NT2/D1 (cell line): ENCODE measurements at regions not wholly inside any gene's neighbourhood (a gene's known extent, or its start where the extent isn't known, plus 50 kb on each side); places are given as distances from the start of the nearest gene placed in this dataset.

Experiments
- DNase-seq: peaks from one replicate; pipeline ENCODE4 v3.0.0-alpha.2; 2011; ENCODE audit warnings: low read depth, low spot score
- H3K27me3 ChIP-seq: 2 replicates; pipeline ENCODE4 v1.6.0; 2011; ENCODE audit warnings: mild to moderate bottlenecking; ENCODE audit not compliant: insufficient read length, insufficient read depth
- H3K36me3 ChIP-seq: 2 replicates; pipeline ENCODE4 v1.6.1; 2011; ENCODE audit warnings: mild to moderate bottlenecking, low read length, mixed read lengths; ENCODE audit not compliant: insufficient read depth, insufficient read length
- H3K4me1 ChIP-seq: 2 replicates; pipeline ENCODE4 v1.5.1; 2011; ENCODE audit not compliant: insufficient read depth, insufficient read length
- H3K4me3 ChIP-seq: 2 replicates; pipeline ENCODE4 v1.5.1; 2011; ENCODE audit warnings: low read depth; ENCODE audit not compliant: insufficient read length
- H3K9ac ChIP-seq: 2 replicates; pipeline ENCODE4 v1.6.0; 2011; ENCODE audit warnings: low read depth; ENCODE audit not compliant: insufficient read length
- H3K9me3 ChIP-seq: 2 replicates; pipeline ENCODE4 v1.5.1; 2011; ENCODE audit warnings: mild to moderate bottlenecking, low read length; ENCODE audit not compliant: insufficient read depth
- SUZ12 ChIP-seq: IDR thresholded peaks from 2 replicates; pipeline ENCODE4 v1.6.1; 2011; ENCODE audit not compliant: insufficient read length, insufficient read depth; ENCODE audit errors: extremely low read depth
- YY1 ChIP-seq: IDR thresholded peaks from 2 replicates; pipeline ENCODE4 v1.6.1; 2011; ENCODE audit not compliant: insufficient read length, insufficient read depth
- ZNF274 ChIP-seq: IDR thresholded peaks from 2 replicates; pipeline ENCODE4 v1.6.1; 2011; ENCODE audit warnings: mild to moderate bottlenecking, low read depth, low read length

DNA sequence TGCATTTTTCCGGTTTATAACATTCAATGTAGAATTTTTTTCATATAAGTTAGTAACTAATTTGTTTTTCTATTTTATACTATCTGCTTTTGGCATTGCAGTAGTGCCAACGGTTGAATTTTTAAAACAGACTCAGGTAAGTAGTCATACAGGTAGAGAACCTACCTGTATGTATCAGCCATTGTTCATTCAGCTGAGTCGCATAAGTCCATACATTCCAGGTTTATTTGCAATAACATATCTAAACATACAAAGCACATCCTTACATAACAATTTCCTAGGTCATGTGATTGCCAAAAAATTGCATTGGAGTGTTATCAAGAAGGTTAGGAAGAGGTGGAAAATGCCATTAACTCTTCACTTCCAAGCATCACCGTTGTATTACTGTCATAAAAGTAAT, 1059.3 kb upstream of the CNTN5 start:
- DNase-seq, result no peak
- no peak overlapping the region for H3K9ac ChIP-seq
- H3K4me3 ChIP-seq, result no peak overlapping the region
- no peaks in the 10 kb centered on the region for H3K4me1 ChIP-seq
- no peaks in the 10 kb centered on the region for H3K27me3 ChIP-seq
- TF ChIP-seq ZNF274 (no peak), SUZ12 (no peak), YY1 (no peak)
- H3K36me3 ChIP-seq, result no peaks in the 10 kb centered on the region
- no peaks in the 10 kb centered on the region for H3K9me3 ChIP-seq

DNA sequence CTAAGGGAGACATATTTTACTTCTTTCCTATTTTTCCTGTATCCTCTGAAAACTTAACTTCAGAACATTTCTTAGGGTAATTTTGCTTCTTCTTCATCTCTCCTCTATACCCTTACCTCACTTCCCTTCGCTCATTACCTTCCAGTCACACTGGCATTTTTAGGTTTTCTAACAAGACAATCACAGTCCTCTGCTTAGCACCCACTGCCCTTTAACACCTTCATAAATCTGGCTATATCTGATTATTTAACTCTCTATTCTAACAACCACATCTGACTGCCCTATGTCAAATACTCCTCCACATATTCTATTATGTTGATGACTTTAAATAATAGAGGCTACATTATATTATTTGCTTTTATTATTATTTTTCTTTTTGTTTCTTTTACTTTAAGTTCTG, 1058.0 kb upstream of the CNTN5 start:
- TF ChIP-seq SUZ12 (no peak), ZNF274 (no peak), YY1 (no peak)
- H3K4me3 ChIP-seq, result no peak overlapping the region
- no peak for DNase-seq
- no peaks in the 10 kb centered on the region for H3K36me3 ChIP-seq
- no peak overlapping the region for H3K9ac ChIP-seq
- no peaks in the 10 kb centered on the region for H3K27me3 ChIP-seq
- no peaks in the 10 kb centered on the region for H3K9me3 ChIP-seq
- H3K4me1 ChIP-seq, result no peaks in the 10 kb centered on the region

DNA sequence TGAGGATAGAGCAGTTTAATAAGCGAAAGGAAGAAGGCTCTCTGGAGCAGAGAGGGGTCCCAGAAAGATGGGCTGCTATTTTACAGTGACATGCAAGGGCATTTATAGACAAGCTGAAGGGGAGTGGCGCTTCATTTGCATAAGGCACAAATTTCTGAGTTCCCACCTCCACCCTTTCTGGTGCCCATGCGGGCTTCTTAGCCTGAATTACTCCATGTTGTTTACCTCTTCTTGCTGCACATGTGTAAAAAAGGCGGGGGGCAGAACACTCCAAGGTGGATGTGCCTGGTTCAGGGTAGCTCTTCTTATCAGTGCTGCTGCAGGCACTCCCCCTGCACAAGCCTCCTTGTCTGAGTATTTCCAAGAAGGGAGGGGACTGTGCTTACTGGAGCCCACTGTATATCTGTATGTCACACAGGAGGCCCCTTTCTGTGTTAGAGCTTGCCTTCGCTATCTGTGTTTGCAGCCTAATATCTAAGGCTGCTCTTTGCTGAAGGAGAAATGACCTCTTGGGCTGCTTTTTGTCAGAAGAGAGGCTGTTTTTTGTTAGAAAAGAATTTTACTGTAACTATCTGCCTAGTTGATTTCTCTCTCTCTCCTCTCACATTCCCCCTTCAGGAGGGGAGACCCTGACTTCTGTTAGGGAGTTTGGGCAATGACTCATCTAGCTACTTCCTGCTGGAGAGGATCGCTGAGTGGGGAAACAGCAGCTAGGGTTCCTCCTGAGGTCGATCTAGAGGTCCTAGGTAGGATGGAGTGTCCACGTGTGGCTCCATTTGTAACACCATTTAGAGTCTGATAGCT, 1057.0 kb upstream of the CNTN5 start:
- Histone ChIP-seq H3K4me3 (no peak overlapping the region), H3K4me1 (no peaks in the 10 kb centered on the region), H3K9me3 (no peaks in the 10 kb centered on the region), H3K9ac (no peak overlapping the region), H3K36me3 (no peaks in the 10 kb centered on the region), H3K27me3 (no peaks in the 10 kb centered on the region)
- no peak for DNase-seq
- TF ChIP-seq YY1, result no peak
- no peak for TF ChIP-seq ZNF274
- no peak for TF ChIP-seq SUZ12

DNA sequence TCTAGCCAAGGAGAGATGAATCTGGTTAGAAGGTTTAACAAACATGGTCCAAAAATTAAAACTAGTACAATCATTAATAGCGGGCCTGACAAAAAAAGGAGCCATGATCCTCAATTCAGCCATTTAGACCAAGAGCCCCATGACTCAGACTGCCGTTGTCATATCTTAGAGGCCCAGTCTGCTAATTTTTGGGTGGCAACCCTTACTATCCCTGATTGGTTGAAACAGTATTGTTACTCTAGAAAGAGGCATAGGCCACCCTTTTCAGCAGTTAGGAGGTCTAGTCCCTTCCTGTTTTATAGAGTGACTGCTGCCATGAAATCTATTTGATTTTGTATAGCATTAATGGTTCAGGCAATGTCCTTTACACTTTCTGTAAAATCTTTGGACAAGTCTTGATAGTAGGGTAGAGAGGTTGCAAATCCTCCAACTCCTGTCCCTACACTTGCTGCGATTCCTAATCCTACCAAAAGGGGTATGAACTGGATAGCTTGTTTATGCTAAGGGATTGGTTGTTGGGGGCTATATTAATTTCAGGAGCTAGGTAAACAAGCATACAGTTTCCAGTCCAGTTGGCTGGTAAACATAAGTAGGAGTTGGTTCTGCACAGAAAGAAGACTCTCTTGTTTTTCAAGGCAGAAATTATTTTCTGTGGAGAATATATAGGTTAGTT, 1056.3 kb upstream of the CNTN5 start:
- Histone ChIP-seq H3K9ac (no peak overlapping the region), H3K36me3 (no peaks in the 10 kb centered on the region), H3K4me3 (no peak overlapping the region), H3K4me1 (no peaks in the 10 kb centered on the region), H3K27me3 (no peaks in the 10 kb centered on the region), H3K9me3 (no peaks in the 10 kb centered on the region)
- TF ChIP-seq ZNF274 (no peak), YY1 (no peak), SUZ12 (no peak)
- no peak for DNase-seq

DNA sequence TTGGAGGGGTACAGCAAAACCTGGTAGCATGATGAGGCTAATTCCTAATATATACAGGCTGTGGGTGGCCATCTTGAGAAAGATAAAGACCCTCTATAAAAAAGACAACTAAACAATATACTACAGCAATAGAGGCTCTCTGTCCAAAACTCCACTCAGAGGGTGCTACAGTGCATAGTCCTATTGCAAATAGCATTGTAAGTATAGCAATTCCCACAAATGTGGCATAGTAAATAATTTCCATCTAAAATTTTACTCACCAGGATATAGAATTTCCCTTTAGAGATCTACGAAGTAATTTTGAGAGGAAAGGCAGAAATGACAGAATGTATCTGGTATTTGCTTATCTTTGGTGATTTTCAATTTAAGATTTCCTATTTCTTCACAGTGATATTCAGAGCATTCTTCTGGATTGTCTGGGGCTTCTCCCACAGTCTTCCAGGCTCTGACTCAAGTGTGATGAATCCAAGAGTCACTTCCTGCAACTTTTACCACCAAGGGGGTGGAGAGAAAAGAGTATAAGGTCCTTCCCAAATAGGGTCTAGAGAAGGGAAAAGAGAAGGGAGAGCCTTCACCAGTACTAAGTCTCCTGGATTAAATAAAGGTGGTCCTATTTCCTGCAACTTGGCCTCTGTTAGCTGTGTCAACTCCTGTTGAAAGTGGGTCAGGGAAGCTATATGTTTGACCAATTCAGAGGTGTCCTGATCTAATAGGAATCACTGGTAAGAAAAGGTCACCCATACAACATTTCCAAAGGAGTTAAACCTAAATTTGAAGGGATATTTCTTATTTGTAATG, 1054.7 kb upstream of the CNTN5 start:
- no peak for DNase-seq
- H3K4me3 ChIP-seq, result no peak overlapping the region
- H3K36me3 ChIP-seq, result no peaks in the 10 kb centered on the region
- no peaks in the 10 kb centered on the region for H3K4me1 ChIP-seq
- no peaks in the 10 kb centered on the region for H3K9me3 ChIP-seq
- no peak overlapping the region for H3K9ac ChIP-seq
- TF ChIP-seq ZNF274, result no peak
- TF ChIP-seq SUZ12, result no peak
- no peak for TF ChIP-seq YY1
- no peaks in the 10 kb centered on the region for H3K27me3 ChIP-seq

DNA sequence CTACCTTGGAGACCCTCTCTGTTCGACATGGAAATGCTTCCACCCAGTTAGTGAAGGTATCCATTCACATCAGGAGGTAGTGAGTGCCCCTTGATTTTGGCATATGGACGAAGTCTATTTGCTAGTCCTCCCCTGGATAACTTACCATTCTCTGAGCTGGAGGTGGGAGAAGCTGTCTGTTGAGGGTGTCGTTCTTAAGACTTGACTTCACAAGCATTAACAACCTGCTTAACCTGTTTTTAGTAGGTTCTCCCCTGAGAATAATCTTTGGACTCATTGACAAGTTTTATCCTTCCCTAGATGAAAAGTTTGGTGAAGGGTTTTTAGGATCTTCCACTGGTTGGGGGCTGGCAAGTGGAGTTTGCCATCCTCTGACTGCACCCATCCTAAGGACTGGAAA, 1053.8 kb upstream of the CNTN5 start:
- TF ChIP-seq SUZ12 (no peak), ZNF274 (no peak), YY1 (no peak)
- Histone ChIP-seq H3K36me3 (no peaks in the 10 kb centered on the region), H3K4me1 (no peaks in the 10 kb centered on the region), H3K9ac (no peak overlapping the region), H3K9me3 (no peaks in the 10 kb centered on the region), H3K4me3 (no peak overlapping the region), H3K27me3 (no peaks in the 10 kb centered on the region)
- DNase-seq, result no peak

DNA sequence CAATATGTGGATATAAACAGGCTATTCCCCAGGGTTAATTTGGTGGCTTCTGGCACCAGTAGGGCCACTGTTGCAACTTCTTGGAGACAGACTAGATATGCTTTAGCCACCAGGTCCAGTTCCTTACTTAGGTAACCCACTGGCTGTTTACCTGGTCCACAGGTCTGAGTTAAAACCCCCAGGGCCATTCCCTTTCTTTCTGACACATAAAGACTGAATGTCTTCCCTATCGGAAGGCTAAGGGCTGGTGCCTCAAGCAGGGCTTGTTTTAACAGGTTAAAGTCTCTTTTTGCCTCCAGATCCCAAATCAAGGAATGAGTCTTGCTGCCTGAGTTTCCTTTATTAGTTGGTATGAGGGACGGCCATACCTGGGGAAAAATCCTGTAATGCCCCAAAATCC, 1052.7 kb upstream of the CNTN5 start:
- H3K36me3 ChIP-seq, result no peaks in the 10 kb centered on the region
- no peak overlapping the region for H3K4me3 ChIP-seq
- no peaks in the 10 kb centered on the region for H3K9me3 ChIP-seq
- H3K9ac ChIP-seq, result no peak overlapping the region
- DNase-seq, result no peak
- no peaks in the 10 kb centered on the region for H3K27me3 ChIP-seq
- no peaks in the 10 kb centered on the region for H3K4me1 ChIP-seq
- TF ChIP-seq ZNF274, result no peak
- no peak for TF ChIP-seq SUZ12
- TF ChIP-seq YY1, result no peak

DNA sequence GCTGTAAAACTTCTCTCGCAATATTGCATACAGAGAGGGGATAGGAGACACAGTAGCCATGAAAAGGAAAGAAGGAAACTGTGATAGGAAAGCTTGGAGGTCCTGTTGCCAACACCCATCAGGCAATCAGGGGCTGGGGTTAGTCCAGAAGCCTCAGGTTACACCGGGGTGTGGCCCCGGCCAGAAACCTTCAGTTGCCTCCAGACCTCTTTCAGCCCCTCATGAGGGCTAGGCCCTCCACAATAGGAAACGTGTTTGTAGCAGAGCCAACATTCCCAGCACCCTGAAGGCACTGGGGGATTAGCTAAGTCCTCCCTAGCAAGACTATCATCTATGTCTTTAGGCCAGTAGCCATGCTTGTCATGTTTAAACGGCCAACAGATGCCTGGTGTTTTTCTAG, 1048.0 kb upstream of the CNTN5 start:
- Histone ChIP-seq H3K4me1 (no peaks in the 10 kb centered on the region), H3K27me3 (no peaks in the 10 kb centered on the region), H3K9me3 (no peaks in the 10 kb centered on the region), H3K36me3 (no peaks in the 10 kb centered on the region), H3K4me3 (no peak overlapping the region), H3K9ac (no peak overlapping the region)
- no peak for TF ChIP-seq ZNF274
- TF ChIP-seq YY1, result no peak
- no peak for TF ChIP-seq SUZ12
- no peak for DNase-seq
